ENCODE measurements at regions not wholly inside any gene's neighbourhood (a gene's known extent, or its start where the extent isn't known, plus 50 kb on each side); places are given as distances from the start of the nearest gene placed in this dataset.
"Not testable (repeated sequence)": the region's sequence is repeated elsewhere in the genome, so short reads cannot be mapped to it uniquely, and the experiment has no call there.

DNA sequence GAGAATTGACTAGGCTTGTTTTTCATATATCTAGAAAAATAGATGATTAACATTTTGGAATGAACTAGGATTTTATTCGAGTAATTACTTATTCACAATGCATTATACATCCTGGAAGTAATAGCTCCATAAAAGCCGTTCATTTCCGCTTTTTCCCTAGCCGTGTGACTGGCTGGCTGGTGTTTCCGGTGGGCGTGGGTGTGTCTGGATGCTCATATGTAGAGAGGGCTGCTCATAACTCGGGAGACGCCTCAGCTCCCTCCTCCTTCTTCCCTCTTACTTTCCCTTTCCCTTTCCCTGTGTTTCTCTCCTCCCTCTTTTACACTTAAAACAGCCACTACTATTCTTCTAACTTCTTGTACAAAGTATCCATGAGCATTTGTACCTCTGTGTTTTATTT lies 187.7 kb upstream of the VSTM2A start:
- intact Hi-C loops (cut with micrococcal nuclease): no loop called here

DNA sequence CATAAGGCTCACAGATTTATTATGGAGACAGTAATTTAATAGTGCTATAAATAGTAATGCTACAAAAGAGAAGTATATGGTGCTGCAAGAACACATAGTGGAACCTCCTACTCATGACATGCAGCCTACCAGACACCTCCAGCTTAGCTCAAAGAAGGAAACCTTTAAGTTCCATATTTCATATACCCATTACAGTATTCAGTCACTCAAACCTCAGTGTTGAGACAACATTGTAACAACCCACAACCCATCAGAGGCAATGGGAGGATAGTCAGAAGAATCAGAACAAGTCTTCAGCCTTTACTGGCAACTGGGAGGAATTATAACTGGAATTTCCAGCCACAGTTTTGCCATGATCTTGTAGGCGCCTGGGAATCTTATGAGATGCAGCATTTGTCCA lies 186.3 kb upstream of the VSTM2A start:
- intact Hi-C loops (cut with micrococcal nuclease): no loop called here

DNA sequence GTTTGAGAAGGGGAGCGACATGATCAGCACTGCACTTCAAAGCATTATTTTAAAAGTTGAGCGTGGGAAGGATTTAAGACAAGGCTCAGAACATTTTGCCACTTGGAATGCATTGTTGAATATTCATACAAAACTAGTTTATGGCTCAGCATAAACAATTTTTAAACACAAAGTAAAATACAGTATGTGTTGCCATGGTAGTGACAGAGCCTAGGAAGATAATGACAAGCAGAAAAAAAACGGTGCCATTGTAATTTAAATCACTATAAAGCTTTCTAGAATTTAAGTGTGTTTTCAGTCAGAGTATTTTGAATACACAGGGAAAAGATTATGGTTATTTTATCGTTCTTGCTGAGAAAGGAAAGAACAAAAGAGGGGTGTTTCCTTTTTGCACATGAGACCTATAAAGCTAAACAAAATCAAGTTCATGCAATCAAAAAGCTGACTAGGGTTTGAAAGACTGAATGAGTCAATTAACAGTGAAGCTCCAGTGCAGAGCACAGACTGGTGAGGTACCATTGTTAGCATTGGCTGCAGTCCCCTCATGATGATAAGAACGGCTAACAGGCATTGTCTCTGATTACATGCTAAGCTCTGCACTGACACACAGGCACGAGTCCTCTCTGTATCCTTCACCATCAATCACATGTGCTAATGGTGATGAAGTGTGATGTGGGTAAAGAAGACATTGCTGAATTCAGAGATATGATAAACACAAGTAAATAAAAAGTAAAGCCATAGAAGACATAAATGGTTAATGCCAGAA lies 181.9 kb upstream of the VSTM2A start:
- intact Hi-C loops (cut with micrococcal nuclease): no loop called here

DNA sequence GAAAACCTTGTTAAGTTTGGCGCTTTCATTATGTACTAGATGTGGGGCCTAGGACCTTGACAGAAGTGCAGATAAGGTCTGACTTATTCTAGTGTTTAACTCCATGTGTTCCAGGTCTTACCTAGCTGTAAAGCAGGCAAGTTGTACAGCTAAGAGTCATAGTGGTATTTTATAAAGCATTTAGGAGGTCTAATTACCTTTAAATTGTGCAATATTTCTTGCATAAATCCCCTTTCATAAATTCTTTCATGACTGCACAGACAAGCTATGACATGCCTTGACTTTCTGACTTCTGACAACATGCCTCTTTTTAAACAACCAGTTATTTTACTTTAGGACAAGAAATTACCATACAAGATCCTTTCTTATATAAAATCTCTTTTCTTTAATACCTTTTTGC lies 151.6 kb upstream of the VSTM2A start:
- intact Hi-C loops (cut with micrococcal nuclease): loop anchor here (10.0 kb wide), 2 partner anchors 1184 to 1886 kb away; partner anchors contain the start of gene VOPP1

DNA sequence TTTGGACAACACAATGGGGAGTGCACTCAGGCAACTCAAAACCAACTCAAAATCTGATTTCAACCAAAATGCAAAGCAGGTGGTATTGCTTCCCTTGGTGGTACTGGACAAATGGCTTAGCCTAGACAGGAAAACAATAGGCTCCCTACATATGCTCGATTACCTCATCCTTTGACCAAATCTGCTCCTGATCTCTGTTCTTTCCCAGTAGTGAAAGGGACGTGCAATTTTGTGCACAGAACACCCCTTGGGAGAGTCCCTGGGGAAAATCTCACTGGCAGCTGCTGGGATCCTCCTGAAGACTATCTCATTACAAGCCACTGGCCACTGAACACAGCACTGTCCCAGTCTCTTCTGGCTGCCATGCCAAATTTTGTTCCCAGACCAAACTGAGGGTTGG lies 149.2 kb upstream of the VSTM2A start:
- intact Hi-C loops (cut with micrococcal nuclease): loop anchor here (10.0 kb wide), 2 partner anchors 1182 to 1888 kb away; partner anchors contain the start of gene VOPP1

DNA sequence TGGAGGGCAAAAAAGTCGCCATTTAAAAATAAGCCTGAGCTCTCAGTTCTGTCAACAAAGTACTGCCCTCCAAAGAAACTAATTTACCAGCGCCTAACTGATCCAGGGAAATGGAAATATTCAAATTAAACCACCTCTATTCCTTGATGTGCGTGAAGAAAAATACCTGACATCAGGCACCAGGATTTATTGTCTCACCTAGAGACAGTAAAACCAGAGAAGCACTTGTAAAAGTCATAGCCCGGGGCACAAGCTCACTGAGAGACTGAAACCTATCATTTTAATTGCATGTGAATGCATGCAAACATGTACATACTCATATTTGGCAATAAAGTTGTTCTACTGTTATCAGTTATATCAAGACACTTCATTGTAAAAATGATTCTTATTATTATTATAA lies 147.3 kb upstream of the VSTM2A start:
- intact Hi-C loops (cut with micrococcal nuclease): loop anchor here (10.0 kb wide), 2 partner anchors 1180 to 1890 kb away; partner anchors contain the start of gene VOPP1

DNA sequence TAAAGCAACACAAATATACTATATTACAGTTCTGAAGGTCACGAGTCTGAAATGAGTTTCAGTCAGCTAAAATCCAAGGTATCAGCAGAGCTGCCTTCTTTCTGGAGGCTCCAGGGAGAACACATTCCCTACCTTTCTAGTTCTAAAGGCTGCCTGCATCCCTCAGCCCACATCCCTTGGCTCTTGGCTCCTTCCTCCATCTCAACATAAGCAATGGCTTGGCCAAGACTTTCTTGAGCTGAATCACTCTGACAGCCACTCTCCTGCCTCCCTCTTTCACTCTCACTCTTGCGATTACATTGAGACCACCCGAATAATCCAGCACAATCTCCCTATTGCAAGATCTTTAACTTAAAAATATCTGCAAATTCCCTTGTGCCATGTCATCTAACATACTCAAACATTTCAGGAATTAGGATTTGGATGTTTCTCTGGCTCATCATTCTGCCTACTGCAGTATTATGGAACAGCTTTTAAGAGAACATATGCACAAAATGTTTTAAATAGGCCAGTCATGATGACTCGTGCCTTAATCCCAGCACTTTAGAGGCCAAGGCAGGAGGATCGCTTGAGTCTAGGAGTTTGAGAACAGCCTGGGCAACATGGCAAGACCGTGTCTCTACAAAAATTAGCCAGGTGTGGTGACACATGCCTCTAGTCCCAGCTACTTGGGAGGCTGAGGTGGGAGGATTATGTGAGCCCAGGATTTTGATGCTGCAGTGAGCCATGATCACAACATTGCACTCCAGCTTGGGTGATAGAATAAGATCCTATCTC lies 144.2 kb upstream of the VSTM2A start:
- intact Hi-C loops (cut with micrococcal nuclease): loop anchor here (1.0 to 10.0 kb wide), 4 partner anchors 361 to 1893 kb away; partner anchors contain the start of genes SEC61G and VOPP1

DNA sequence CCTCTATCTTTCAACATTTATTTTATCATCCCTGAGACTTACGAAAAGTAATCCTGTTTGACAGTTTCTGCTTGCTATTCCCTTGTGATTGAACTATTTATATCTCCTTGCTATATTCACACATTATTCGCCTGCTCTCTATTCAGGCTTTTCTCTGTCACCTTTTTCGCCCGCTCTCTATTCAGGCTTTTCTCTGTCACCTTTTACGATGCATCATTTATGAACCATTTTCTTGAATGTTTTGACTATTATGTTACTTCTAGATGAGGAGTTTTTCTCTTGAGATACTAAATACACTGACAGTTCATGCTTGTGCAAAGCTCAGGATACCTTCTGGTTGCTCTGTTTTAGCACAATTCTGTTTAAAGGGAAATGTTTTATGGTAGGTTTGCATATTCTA lies 143.3 kb upstream of the VSTM2A start:
- intact Hi-C loops (cut with micrococcal nuclease): loop anchor here (1.0 to 10.0 kb wide), 4 partner anchors 360 to 1894 kb away; partner anchors contain the start of genes SEC61G and VOPP1

DNA sequence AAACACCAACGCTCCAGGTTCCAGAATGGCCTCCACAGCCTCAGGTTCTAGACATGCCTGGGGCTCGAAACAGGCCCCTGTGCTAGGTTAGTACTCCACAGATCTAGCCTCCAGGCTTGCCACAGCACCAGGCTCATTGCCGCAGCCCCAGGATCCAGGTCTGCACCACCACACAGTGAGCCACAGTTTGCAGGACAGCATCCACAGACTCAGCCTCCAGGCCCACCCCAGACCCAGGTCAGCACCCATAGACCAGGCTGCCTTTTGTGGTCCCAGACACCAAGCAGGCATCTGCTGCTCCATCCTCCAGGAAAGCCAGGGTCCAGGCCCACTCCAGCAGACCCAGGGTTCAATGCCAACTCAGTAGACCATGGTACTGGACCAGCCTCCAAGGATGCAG lies 132.3 kb upstream of the VSTM2A start:
- intact Hi-C loops (cut with micrococcal nuclease): no loop called here

DNA sequence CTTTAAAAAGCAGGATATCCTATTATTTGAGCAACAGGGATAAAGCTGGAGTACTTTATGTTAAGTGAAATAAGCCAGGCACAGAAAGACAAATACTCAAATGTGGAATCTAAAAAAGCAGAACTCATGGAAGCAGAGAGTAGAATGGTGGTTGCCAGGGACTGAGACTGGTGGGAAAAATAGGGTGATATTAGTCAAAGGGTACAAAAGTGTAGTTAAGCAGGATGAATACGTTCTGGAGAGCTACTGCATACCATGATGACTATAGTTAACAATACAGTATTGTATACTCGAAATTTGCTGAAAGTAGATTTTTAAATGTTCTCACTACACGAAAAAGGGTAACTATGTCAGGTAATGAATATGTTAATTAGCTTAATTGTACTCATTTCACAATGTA lies 125.5 kb upstream of the VSTM2A start:
- intact Hi-C loops (cut with micrococcal nuclease): no loop called here

DNA sequence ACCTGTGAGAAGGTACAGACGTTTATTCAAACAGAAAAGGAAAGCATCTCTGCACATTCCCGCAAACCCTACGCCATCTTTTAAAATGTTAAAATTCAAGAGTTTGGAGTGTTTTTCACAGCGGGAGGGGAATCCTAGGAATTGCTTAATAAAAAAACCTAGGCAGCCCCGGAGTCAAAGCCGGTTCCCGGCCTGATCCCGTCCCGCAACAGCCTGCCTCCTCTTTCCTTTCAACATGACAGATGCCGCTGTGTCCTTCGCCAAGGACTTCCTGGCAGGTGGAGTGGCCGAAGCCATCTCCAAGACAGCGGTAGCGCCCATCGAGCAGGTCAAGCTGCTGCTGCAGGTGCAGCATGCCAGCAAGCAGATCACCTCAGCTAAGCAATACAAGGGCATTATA lies 123.0 kb upstream of the VSTM2A start:
- intact Hi-C loops (cut with micrococcal nuclease): no loop called here

DNA sequence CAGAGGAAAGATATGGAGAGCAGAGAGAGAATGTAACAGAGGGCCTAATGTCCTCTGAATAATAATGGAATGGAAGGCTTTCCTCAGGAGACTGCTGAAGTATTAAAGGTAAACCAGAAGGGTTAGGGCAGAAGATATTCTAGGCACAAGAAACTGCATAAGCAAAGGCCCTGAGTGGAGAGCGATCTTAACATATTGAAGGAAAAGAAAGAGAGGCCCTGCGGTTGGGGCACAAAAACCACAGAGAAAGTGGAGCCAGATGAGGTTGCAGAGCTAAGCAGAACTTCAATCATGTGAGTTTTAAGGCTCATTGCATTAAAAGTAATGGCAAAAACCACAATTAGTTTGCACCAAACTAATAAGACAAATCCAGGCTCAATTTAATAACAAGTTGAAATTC lies 115.8 kb upstream of the VSTM2A start:
- intact Hi-C loops (cut with micrococcal nuclease): no loop called here

DNA sequence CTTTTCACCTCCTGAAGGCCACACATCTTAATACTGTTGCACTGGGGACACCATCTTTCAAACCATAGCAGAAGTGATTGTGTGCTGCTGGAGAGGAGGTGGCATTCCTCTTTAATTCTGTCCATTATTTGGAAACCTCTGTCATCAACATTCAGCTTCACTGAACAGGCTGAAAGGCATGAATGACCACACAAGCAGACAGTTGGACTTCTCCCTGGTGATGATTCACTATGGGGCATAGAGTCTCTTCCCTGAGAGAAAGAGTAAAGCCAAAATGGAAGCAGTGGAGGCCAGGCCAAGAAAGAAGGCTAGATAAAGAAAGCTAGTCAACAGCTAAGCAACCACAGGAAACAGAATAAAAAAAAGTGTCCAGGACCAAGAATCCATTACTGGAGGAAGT lies 113.1 kb upstream of the VSTM2A start:
- intact Hi-C loops (cut with micrococcal nuclease): no loop called here

DNA sequence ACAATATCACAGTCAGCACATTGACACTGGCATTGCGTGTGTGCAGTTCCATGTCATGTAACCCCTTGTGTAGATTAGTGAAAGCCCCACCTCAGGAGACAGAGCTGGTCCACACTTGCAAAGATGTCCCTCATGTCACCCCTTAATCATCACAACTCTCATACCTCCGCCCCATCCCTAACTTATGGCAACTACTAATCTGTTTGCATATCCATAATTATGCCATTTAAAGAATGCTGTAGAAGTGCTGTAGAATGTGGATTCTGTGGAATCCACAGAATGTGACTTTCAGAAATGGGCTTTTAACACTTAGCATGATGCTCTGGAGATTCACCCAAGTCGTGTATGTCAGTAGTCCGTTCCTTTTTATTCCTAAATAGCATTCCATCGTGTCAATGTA lies 102.8 kb upstream of the VSTM2A start:
- intact Hi-C loops (cut with micrococcal nuclease): no loop called here

DNA sequence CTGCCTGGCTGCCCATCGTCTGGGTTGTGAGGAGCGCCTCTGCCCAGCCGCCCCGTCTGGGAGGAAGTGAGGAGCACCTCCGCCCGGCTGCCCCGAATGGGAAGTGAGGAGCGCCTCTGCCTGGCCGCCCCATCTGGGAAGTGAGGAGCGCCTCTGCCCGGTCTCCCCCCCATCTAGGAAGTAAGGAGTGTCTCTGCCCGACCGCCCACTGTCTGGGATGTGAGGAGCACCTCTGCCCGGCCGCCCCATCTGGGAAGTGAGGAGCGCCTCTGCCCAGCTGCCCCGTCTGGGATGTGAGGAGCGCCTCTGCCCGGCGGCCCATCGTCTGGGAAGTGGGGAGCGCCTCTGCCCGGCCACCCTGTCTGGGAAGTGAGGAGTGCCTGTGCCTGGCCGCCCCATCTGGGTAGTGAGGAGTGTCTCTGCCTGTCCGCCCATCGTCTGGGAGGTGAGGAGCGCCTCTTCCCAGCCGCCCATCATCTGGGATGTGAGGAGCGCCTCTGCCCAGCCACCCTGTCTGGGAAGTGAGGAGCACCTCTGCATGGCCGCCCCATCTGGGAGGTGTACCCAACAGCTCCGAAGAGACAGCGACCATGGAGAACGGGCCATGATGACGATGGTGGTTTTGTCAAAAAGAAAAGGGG lies 98.0 kb upstream of the VSTM2A start:
- intact Hi-C loops (cut with micrococcal nuclease): not testable (repeated sequence)

DNA sequence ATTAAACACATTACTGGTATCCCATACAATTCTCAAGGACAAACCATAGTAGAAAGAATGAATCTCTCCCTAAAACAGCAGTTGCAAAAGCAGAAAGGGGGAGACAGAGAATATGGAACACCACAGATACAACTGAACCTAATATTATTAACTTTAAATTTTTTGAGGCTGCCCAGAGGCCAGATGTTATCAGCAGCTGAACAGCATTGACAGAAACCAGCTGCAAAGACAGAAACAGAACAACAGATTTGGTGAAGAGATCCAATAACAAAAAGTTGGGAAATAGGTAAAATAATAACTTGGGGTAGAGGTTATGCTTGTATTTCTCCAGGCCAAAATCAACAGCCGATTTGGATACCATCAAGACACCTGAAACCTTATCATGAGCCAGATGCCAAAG lies 89.0 kb upstream of the VSTM2A start:
- intact Hi-C loops (cut with micrococcal nuclease): not testable (repeated sequence)

DNA sequence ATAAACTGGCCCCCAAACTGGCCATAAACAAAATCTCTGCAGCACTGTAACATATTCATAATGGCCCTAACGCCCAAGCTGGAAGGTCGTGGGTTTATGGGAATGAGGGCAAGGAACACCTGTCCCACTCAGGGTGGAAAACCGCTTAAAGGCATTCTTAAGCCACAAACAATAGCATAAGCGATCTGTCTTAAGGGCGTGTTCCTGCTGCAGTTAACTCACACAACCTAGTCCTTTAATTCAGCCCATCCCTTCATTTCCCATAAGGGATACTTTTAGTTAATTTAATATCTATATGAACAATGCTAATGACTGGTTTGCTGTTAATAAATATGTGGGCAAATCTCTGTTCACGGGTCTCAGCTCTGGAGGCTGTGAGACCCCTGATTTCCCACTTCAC lies 87.5 kb upstream of the VSTM2A start:
- intact Hi-C loops (cut with micrococcal nuclease): not testable (repeated sequence)

DNA sequence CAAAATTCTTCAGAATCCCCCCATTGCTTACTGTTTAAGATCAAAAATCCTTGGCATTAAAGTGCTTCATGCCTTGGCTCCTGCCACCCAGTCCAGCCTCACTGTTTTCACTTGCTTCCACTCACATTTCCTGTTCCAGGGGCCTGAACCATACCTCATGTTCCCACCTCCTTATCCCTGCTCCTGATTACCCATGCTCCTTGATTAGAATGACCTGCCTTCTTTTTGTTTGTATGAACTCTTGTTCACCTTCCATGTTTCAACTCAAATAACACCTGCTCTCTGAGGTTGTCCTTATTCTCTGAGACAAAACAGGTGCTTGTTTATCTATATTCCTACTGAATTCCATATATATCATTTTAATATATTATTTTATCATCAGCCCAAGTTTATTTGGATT lies 77.1 kb upstream of the VSTM2A start:
- intact Hi-C loops (cut with micrococcal nuclease): no loop called here

DNA sequence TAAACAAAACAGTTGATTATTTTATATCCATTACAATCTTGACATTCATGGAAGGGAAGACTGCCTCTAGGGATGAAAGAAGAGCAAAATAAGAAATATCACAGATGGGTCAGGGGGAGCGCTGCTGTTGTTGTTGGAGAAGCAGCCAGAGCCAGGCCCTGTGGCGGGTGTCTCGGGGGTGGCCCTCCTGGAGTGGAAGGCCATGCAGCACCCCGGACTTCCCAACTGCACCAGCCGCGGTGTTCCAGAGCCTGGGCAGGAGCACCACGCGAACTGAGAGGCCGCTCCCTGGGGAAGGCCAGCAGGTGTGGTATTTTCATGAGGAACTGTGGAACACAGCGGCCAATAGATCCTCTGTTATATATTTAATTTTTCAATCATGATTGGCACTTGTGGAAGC lies 72.4 kb upstream of the VSTM2A start:
- intact Hi-C loops (cut with micrococcal nuclease): no loop called here

DNA sequence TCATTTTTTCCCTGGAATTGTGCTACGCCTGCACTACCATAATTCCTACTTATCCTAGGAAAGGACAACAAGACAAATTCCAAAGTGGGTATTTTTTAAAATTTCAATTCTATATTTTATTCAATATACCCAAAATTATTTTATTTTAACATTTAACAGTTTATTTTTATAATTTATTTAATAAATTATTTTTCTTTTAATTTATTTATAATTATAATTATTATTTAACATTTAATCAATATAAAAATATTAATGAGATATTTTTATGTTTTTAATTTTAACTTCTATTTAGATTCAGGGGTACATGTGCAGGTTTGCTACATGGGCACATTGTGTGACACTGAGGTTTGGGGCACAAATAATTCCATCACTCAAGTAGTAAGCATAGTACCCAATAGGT lies 65.6 kb upstream of the VSTM2A start:
- intact Hi-C loops (cut with micrococcal nuclease): no loop called here

DNA sequence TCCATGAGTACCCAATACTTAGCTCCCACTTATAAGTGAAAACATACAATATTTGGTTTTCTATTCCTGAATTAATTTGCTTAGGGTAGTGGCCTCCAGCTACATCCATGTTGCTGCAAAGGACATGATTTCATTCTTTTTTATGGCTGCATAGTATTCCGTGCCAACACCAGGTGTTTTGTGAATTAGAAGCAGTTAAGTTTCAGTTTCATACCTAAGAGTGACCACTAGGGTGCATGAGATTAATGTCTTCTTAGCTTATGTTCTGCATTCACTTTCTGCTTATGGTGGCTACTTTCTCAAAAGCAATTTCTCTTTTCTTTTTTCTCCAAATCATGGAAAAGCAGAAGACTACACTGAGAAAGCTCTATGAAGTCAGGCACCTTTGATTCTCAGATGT lies 65.1 kb upstream of the VSTM2A start:
- intact Hi-C loops (cut with micrococcal nuclease): no loop called here

DNA sequence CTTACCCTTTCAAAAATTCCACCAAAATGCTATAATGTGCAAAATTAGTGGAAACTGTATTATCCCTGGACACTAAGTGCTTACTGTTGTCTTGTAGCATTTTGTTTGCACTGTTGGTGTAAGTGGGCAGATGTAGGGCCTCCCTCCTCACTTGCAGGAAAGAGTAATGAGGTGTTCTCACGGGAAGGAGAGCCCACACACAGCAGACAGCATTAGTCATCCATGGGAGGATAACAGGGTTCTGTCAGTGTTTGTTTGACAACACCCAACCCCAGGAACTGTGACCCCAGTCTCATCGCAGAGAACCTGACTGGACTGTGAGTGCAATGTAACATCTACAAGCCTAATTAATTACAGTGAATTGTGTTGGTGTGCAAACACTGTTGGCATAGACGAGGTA lies 58.7 kb upstream of the VSTM2A start:
- intact Hi-C loops (cut with micrococcal nuclease): no loop called here
